ENCODE measurements at regions not wholly inside any gene's neighbourhood (a gene's known extent, or its start where the extent isn't known, plus 50 kb on each side); places are given as distances from the start of the nearest gene placed in this dataset.

DNA sequence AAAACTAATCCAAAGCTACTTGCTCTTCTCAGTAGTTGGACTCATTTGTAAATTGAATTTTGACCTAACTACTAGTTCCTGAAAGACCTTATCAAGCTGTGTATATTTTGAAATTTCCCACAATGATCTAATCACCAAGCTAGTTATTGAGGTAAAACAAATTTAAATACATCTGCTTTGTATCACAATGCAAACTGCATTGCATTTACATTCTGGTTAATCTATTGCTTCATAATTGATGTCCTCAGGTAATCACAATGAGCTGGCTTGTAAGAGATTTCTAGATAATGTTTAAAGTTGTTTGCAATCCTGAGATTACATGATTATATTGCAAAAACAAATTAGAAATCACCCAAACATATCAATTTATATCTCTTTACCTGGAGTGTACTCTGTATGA is 848.8 kb downstream of the HACE1 start:
- no peaks in the 10 kb centered on the region for H3K27me3 Mint-ChIP-seq
- no peaks in the 10 kb centered on the region for H3K36me3 Mint-ChIP-seq
- no peak overlapping the region for H3K27ac Mint-ChIP-seq
- no peaks in the 10 kb centered on the region for H3K9me3 Mint-ChIP-seq (ENCODE audit: low read depth)
- CTCF ChIA-PET: no interaction called here
- H3K4me1 Mint-ChIP-seq: no peaks in the 10 kb centered on the region
- H3K4me3 Mint-ChIP-seq: no peak overlapping the region
- no peak for DNase-seq
- ATAC-seq: no peak

- CTCF ChIA-PET: no interaction called here
- H3K4me3 Mint-ChIP-seq: no peak overlapping the region
- H3K36me3 Mint-ChIP-seq: no peaks in the 10 kb centered on the region
- no peaks in the 10 kb centered on the region for H3K27me3 Mint-ChIP-seq
- no peaks in the 10 kb centered on the region for H3K9me3 Mint-ChIP-seq (ENCODE audit: low read depth)
- DNase-seq (no peak), ATAC-seq (no peak)
- H3K4me1 Mint-ChIP-seq: no peaks in the 10 kb centered on the region
- no peak overlapping the region for H3K27ac Mint-ChIP-seq
Measured at GRCh38 chr6:104003803-104004516, 855.8 kb downstream of the HACE1 start.

DNA sequence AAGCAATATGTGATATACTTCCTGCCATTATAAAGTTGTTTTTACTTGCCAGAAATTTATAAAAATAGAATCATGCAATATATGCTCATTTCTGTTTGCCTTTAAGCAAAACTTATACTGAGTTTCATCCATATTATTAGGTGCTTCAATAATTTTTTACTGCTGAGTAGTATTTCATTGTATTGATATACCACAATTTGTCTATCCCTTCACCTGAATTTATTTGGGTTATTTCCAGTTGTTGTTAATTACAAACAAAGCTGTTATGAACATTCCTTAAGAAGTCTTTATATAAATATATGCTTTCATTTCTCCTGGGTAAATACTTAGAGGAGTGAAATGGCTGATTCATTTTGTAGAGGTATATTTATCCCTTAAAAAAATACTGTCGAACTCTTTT is 864.1 kb downstream of the HACE1 start:
- H3K36me3 Mint-ChIP-seq: no peaks in the 10 kb centered on the region
- H3K4me3 Mint-ChIP-seq: no peak overlapping the region
- H3K9me3 Mint-ChIP-seq (ENCODE audit: low read depth): no peaks in the 10 kb centered on the region
- H3K27me3 Mint-ChIP-seq: no peaks in the 10 kb centered on the region
- DNase-seq: no peak
- H3K4me1 Mint-ChIP-seq: no peaks in the 10 kb centered on the region
- H3K27ac Mint-ChIP-seq: no peak overlapping the region
- ATAC-seq: no peak
- CTCF ChIA-PET: no interaction called here

GRCh38 chr6:103983860-103984259 is 875.9 kb downstream of the HACE1 start:
- CTCF ChIA-PET: no interaction called here
- Mint-ChIP-seq H3K27ac (no peak overlapping the region), H3K9me3 (ENCODE audit: low read depth) (peaks cover 2% of the 10 kb centered on the region), H3K4me1 (no peaks in the 10 kb centered on the region), H3K4me3 (no peak overlapping the region), H3K36me3 (no peaks in the 10 kb centered on the region), H3K27me3 (no peaks in the 10 kb centered on the region)
- ATAC-seq (no peak), DNase-seq (no peak)

GRCh38 chr6:103983011-103983410 is 876.7 kb downstream of the HACE1 start:
- H3K36me3 Mint-ChIP-seq: no peaks in the 10 kb centered on the region
- ATAC-seq (no peak), DNase-seq (no peak)
- peaks cover 2% of the 10 kb centered on the region for H3K9me3 Mint-ChIP-seq (ENCODE audit: low read depth)
- H3K4me3 Mint-ChIP-seq: no peak overlapping the region
- H3K27ac Mint-ChIP-seq: no peak overlapping the region
- H3K4me1 Mint-ChIP-seq: no peaks in the 10 kb centered on the region
- CTCF ChIA-PET: no interaction called here
- H3K27me3 Mint-ChIP-seq: no peaks in the 10 kb centered on the region

DNA sequence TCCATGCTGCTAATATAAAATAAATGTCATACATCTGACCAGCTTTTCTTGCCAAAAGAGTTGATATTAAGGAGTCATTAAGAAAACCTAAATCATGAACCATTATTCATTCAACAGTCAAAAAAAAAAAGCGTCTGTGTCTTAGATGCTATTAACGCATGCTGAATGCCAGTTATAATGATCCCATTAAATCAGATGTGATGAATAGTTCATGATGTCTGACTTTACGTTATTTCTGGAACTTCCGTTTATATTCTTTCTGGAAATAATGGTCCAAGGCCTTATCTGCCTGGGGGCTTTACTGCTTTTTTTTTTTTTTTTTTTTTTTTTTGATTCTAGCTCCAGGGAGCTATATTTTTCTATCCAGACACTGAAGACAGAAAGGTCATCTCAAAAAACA is 877.1 kb downstream of the HACE1 start:
- no peaks in the 10 kb centered on the region for H3K4me1 Mint-ChIP-seq
- H3K4me3 Mint-ChIP-seq: no peak overlapping the region
- H3K9me3 Mint-ChIP-seq (ENCODE audit: low read depth): peaks cover 2% of the 10 kb centered on the region
- ATAC-seq (no peak), DNase-seq (no peak)
- CTCF ChIA-PET: no interaction called here
- H3K36me3 Mint-ChIP-seq: no peaks in the 10 kb centered on the region
- no peaks in the 10 kb centered on the region for H3K27me3 Mint-ChIP-seq
- no peak overlapping the region for H3K27ac Mint-ChIP-seq

DNA sequence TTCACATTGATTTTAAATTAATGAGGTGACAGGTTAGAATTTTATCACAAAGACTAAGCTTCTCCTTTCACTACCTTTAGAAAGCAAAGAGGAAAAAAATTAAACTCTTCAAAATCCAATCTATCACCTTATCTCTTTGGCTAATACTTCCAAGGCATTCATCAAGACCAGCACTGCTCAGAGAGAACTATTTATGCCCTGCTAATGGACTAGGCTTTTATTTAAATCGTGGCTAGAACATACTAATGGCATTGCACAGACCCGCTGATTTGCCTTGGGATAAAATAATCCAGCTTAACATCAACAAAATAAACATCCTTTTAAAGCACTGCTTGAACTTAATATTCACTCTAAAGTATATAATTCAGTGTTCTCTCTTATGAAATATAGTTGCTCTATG is 880.4 kb downstream of the HACE1 start:
- CTCF ChIA-PET: no interaction called here
- no peak overlapping the region for H3K27ac Mint-ChIP-seq
- no peaks in the 10 kb centered on the region for H3K36me3 Mint-ChIP-seq
- no peak for ATAC-seq
- peaks cover 2% of the 10 kb centered on the region for H3K9me3 Mint-ChIP-seq (ENCODE audit: low read depth)
- no peaks in the 10 kb centered on the region for H3K27me3 Mint-ChIP-seq
- H3K4me3 Mint-ChIP-seq: no peak overlapping the region
- no peaks in the 10 kb centered on the region for H3K4me1 Mint-ChIP-seq
- no peak for DNase-seq

- ATAC-seq: no peak
- CTCF ChIA-PET: no interaction called here
- Mint-ChIP-seq H3K9me3 (ENCODE audit: low read depth) (peaks cover 4% of the 10 kb centered on the region), H3K27me3 (no peaks in the 10 kb centered on the region), H3K4me1 (no peaks in the 10 kb centered on the region), H3K4me3 (no peak overlapping the region), H3K36me3 (no peaks in the 10 kb centered on the region), H3K27ac (no peak overlapping the region)
- no peak for DNase-seq
Measured at GRCh38 chr6:103937389-103937788, 922.3 kb downstream of the HACE1 start.

DNA sequence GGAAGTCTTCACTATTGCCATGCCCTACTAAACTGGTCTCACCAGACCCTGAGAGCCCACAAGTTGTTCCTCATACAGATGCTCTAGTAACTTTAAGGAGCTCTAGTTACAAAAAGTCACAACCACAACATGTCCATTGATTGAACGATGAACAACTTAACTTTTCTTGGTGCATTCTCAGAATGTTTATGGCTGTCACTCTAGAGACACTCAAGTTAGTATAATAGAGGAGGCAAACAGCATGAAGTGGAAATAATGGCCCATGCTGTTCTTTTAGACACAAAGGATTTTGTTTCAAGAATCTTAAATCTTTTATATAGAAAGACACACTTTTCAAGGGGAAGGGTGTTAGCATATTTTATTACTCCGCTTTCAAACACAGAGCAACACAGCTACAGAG is 934.4 kb downstream of the HACE1 start:
- no peaks in the 10 kb centered on the region for H3K36me3 Mint-ChIP-seq
- no peak overlapping the region for H3K27ac Mint-ChIP-seq
- DNase-seq: no peak
- H3K9me3 Mint-ChIP-seq (ENCODE audit: low read depth): peaks cover 4% of the 10 kb centered on the region
- no peak overlapping the region for H3K4me3 Mint-ChIP-seq
- no peak for ATAC-seq
- CTCF ChIA-PET: no interaction called here
- no peaks in the 10 kb centered on the region for H3K27me3 Mint-ChIP-seq
- no peaks in the 10 kb centered on the region for H3K4me1 Mint-ChIP-seq

DNA sequence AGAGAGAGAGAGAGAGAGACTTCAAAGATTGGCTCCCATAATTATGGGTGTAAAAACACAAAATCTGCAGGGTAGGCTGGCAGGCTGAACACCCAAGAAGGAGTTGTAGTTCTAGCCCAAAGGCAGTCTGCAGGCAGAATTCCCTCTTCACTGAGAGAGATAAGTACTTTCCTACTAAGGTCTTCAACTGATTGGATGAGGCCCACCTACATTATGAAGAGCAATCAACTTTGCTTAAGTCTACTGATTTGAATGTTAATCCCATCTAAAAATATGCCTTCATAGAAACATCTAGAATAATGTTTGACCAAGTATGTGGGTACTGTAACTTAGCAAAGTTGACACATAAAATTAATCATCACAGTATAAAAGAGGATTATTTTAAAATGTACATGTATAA is 949.7 kb downstream of the HACE1 start:
- no peak for DNase-seq
- H3K36me3 Mint-ChIP-seq: no peaks in the 10 kb centered on the region
- CTCF ChIA-PET: no interaction called here
- no peak overlapping the region for H3K4me3 Mint-ChIP-seq
- ATAC-seq: no peak
- peaks cover 8% of the 10 kb centered on the region for H3K9me3 Mint-ChIP-seq (ENCODE audit: low read depth)
- no peaks in the 10 kb centered on the region for H3K27me3 Mint-ChIP-seq
- H3K27ac Mint-ChIP-seq: no peak overlapping the region
- no peaks in the 10 kb centered on the region for H3K4me1 Mint-ChIP-seq

- Mint-ChIP-seq H3K27me3 (no peaks in the 10 kb centered on the region), H3K9me3 (ENCODE audit: low read depth) (peaks cover 8% of the 10 kb centered on the region), H3K36me3 (no peaks in the 10 kb centered on the region), H3K27ac (no peak overlapping the region), H3K4me3 (no peak overlapping the region), H3K4me1 (no peaks in the 10 kb centered on the region)
- ATAC-seq (no peak), DNase-seq (no peak)
- CTCF ChIA-PET: no interaction called here
Measured at GRCh38 chr6:103908898-103909297, 950.8 kb downstream of the HACE1 start.

DNA sequence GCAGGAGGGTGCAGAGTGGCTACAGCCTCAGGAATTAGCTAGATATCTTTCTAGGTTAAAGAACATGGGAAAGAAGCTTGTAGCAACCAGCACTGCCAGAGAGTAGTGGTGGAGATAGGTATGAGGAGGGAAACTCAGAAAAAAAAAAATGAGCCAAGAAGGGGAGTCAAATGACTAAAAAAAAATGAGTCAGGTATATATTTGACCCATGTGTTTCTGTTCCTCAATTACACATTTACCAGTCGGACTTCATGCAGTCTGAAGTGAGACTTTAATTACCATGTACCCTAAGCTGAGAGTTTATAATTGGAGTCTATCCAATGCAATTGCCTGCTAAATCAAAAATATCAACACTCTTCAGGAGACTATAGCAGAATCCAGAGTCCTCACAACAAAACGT is 964.6 kb downstream of the HACE1 start:
- Mint-ChIP-seq H3K36me3 (no peaks in the 10 kb centered on the region), H3K27ac (no peak overlapping the region), H3K9me3 (ENCODE audit: low read depth) (peaks cover 10% of the 10 kb centered on the region), H3K4me3 (no peak overlapping the region), H3K4me1 (no peaks in the 10 kb centered on the region), H3K27me3 (no peaks in the 10 kb centered on the region)
- ATAC-seq (no peak), DNase-seq (no peak)
- CTCF ChIA-PET: no interaction called here

GRCh38 chr6:103893141-103893581 is 966.6 kb downstream of the HACE1 start:
- no peaks in the 10 kb centered on the region for H3K27me3 Mint-ChIP-seq

DNA sequence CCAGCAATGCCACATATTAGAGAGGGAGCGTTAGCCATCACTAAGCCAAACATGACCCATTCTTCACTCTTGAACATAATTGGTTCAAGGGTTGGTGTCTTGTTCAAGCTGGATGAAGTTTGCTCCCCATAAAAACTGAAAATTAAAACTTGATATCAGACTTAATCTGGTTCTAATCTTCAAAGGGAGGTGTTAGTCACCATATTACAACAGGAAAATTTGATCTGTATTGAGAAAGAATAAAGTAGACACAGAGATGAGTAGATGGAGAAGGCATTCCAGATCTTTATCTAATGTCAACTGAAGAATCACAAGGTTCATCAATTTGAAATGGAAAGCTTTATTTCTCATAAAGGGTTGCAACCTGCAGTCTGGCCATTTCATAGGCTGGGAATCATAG is 972.8 kb downstream of the HACE1 start:
- H3K27ac Mint-ChIP-seq: no peak overlapping the region
- H3K4me1 Mint-ChIP-seq: no peaks in the 10 kb centered on the region
- CTCF ChIA-PET: no interaction called here
- H3K9me3 Mint-ChIP-seq (ENCODE audit: low read depth): peaks cover 7% of the 10 kb centered on the region
- no peak overlapping the region for H3K4me3 Mint-ChIP-seq
- no peak for DNase-seq
- no peaks in the 10 kb centered on the region for H3K36me3 Mint-ChIP-seq
- no peaks in the 10 kb centered on the region for H3K27me3 Mint-ChIP-seq
- no peak for ATAC-seq

More at GRCh38 chr6:103893141-103893581, 966.6 kb downstream of the HACE1 start:
- no peaks in the 10 kb centered on the region for H3K4me1 Mint-ChIP-seq
- H3K27ac Mint-ChIP-seq: no peak overlapping the region
- H3K9me3 Mint-ChIP-seq (ENCODE audit: low read depth): peaks cover 11% of the 10 kb centered on the region
- CTCF ChIA-PET: no interaction called here
- no peak for DNase-seq
- H3K4me3 Mint-ChIP-seq: no peak overlapping the region
- H3K36me3 Mint-ChIP-seq: no peaks in the 10 kb centered on the region
- no peak for ATAC-seq

DNA sequence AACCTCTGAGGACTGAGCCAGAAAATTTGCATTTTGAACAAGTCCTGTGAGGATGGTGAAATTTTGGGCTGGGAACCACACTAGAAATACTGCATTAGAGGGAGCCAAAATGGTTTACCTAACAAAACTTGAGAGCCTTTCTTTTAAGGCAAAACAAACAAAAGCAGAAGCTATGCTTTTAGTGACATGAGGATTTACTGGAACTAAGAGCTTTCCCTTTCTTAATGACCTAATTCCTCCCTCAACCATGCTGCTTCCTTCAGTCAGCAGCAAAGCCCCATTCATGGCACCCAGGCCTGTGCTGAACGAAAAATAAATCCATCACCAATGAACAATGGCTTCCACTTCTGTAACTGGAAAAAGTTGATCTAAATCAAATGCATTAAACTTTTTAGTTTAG is 974.3 kb downstream of the HACE1 start:
- H3K4me1 Mint-ChIP-seq: no peaks in the 10 kb centered on the region
- no peaks in the 10 kb centered on the region for H3K36me3 Mint-ChIP-seq
- CTCF ChIA-PET: no interaction called here
- no peak overlapping the region for H3K4me3 Mint-ChIP-seq
- DNase-seq (no peak), ATAC-seq (no peak)
- peaks cover 2% of the 10 kb centered on the region for H3K9me3 Mint-ChIP-seq (ENCODE audit: low read depth)
- H3K27me3 Mint-ChIP-seq: no peaks in the 10 kb centered on the region
- H3K27ac Mint-ChIP-seq: no peak overlapping the region
